GM21381 (cell line): ENCODE measurements at regions not wholly inside any gene's neighbourhood (a gene's known extent, or its start where the extent isn't known, plus 50 kb on each side); places are given as distances from the start of the nearest gene placed in this dataset.
"Not testable (repeated sequence)": the region's sequence is repeated elsewhere in the genome, so short reads cannot be mapped to it uniquely, and the experiment has no call there.

Experiments used
- ATAC-seq: cut with Tn5 transposase; IDR thresholded peaks from one replicate; pipeline ENCODE4 v1.9.1; 2021; ENCODE audit warnings: mild to moderate bottlenecking, moderate library complexity; ENCODE audit not compliant: unreplicated experiment

DNA sequence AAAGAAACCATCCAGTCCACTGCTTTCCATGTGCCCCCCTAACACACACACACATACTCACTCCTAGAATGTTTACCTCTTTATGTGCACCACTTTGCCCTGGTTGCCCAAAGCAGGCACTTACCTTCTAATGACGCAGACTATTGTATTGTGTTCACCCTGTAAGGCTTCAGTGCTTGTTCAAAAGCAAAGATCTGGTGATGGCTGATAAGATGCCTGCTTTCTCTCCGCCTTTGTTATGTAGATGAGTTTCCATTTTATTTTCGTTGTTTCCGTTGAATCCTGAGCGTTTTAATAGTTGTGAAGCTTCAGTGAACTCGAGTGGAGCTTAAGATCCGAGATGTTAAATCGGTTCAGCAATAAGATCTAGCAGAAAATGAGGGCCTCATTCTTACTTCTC, 452.7 kb downstream of the TMEM114 start:
- ATAC-seq = no peak

- no peak for ATAC-seq
These were observed 460.1 kb downstream of the TMEM114 start for GRCh38 chr16:8130197-8130596.

GRCh38 chr16:8127070-8127469, 463.2 kb downstream of the TMEM114 start:
- ATAC-seq = no peak

GRCh38 chr16:8126313-8126712, 464.0 kb downstream of the TMEM114 start:
- ATAC-seq = no peak

DNA sequence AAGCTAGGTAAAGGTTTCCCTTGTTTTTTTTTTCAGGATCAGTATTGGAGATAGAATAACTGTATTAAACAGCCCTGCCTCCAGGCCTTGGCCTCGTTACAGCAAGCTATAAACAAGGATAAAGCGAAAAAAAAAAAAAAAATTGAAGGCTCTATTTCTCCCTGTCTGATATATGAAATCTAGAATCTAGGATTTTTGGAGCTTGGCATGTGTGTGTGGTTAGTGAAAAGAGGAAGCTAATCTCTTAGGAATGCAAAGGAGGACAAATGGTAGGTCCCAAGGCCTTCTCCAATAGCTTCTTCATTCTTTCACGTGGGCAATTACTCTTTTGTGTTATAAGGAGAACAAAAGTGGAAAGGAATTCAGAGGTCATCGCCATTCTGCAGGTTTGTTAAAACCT, 470.3 kb downstream of the TMEM114 start:
- ATAC-seq = no peak

DNA sequence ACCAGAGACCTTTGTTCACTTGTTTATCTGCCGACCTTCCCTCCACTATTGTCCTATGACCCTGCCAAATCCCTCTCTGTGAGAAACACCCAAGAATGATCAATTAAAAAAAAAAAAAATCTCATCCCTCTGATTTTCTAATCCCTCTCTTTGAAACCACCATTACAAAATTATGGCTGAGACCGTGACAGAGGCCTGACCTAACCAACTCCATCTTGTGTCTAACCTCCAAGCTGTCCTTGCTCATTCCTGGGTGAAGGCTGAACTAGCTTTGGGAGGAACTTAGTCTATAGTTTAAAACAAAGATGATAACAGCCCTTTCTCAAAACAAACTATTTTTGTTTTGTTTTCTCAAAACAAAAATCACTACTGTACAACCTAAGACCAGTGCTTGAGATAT, 474.5 kb downstream of the TMEM114 start:
- no peak for ATAC-seq

- not testable (repeated sequence) for ATAC-seq
These were observed 475.4 kb downstream of the TMEM114 start for GRCh38 chr16:8114941-8115340.

GRCh38 chr16:8113843-8114242, 476.5 kb downstream of the TMEM114 start:
- no peak for ATAC-seq

GRCh38 chr16:8110572-8111514, 479.5 kb downstream of the TMEM114 start:
- ATAC-seq = no peak

- no peak for ATAC-seq
These were observed 480.6 kb downstream of the TMEM114 start for GRCh38 chr16:8109510-8110369.

DNA sequence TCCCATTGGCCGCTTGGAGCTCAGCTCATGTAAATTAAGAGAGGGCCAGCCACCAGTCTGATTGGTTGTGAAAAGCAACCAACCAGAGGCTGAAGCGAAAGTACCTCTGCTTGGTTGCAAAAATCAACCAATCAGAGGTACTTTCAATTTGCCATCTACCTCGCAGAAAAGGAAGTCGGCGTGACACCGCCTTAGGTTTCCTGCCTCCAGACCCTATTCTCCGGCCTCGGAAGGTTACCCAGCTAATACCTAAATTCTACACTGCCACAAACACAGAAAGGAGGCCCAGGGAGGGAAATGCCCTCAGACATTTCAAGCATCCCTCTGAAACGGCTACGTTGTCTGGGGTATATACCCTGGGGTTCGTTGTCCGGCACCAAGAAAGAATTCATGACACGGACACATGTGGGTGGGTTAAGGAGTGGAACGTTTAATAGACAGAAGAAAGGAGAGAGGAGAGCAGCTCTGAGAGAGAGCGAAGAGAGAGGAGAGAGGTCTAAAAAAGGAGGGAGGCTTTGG, 481.3 kb downstream of the TMEM114 start:
- ATAC-seq = no peak

GRCh38 chr16:8107296-8107695, 483.0 kb downstream of the TMEM114 start:
- ATAC-seq = no peak

GRCh38 chr16:8103649-8104289, 486.5 kb downstream of the TMEM114 start:
- no peak for ATAC-seq

GRCh38 chr16:8099586-8099985, 490.7 kb downstream of the TMEM114 start:
- ATAC-seq = no peak

GRCh38 chr16:8098947-8099512, 491.3 kb downstream of the TMEM114 start:
- no peak for ATAC-seq

DNA sequence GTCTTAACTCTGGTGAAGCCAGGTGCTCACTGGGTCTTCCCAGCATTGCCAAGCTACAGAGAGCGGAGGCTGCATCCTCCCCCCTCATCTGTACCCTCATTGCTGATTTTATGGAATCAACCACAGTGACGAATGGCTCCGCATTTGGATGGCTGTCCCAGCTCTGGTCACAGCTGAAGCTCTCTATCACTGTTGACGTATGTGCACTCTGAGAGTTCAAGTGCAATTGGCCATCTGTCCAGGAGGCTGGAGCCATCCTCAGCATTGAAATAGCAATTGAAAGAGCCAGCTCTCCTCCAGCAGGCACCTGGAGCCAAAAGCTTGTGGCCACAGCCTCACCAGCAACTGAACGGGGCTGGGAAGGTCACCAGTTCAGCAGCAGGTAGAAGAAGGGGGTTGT, 494.1 kb downstream of the TMEM114 start:
- no peak for ATAC-seq

GRCh38 chr16:8094696-8095095, 495.6 kb downstream of the TMEM114 start:
- ATAC-seq = no peak

GRCh38 chr16:8088820-8089338, 501.4 kb downstream of the TMEM114 start:
- no peak for ATAC-seq

DNA sequence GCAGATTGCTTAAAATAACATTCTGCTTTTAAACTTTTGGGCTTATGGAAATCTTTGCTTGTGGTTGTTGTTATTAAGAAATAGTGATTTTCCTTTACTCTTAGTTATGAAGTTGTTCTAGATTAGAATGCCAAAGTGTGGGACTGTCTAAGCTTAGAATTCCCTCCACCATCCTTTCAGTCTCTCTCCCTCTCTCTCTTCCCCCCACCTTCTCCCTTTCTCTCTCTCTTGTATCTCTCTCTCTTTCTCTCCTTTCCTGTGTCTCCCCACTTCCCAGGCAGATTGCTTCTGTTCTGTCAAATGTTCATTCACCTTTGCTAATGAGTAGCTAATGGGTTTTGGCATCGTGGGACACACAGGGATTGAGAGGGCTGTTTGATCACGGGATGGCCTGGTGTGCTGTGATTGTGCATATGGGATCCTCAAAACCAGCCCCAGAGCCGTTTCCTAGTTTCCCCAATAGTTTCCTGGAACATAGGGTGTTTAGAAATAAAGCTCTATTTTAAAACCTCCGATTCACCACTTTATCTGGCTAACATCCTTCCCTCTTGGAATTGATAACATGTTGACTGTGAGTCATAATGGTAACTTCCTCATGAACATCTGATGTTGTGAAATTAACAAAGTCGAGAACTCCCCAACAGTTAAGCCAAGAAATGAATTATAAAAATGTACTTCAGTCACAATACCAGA, 502.6 kb downstream of the TMEM114 start:
- no peak for ATAC-seq

- no peak for ATAC-seq
These were observed 503.2 kb downstream of the TMEM114 start for GRCh38 chr16:8087146-8087545.
